Gastroesophageal sphincter (tissue), 2 donors: ENCODE measurements at regions not wholly inside any gene's neighbourhood (a gene's known extent, or its start where the extent isn't known, plus 50 kb on each side); places are given as distances from the start of the nearest gene placed in this dataset.

Experiments used
- POLR2A ChIP-seq, 2 donors: fragments of 450-650 bp; IDR thresholded peaks; one replicate each; pipeline ENCODE4 v1.6.1; 2017; ENCODE audit warnings: antibody characterized with exemption in 2 of 2, mild to moderate bottlenecking in 2 of 2, moderate library complexity in 1 of 2
- POLR2AphosphoS5 ChIP-seq: sonication (generic); formaldehyde crosslinking; IDR thresholded peaks from one replicate; pipeline ENCODE4 v1.6.1; 2017; ENCODE audit warnings: antibody characterized with exemption

GRCh38 chr11:123363556-123363955, 66.5 kb upstream of the GRAMD1B start:
- no peak for TF ChIP-seq POLR2AphosphoS5
- TF ChIP-seq POLR2A (IDR thresholded peaks at IDR 0.05) = no peak
